MM.1S (cell line): ENCODE measurements at regions not wholly inside any gene's neighbourhood (a gene's known extent, or its start where the extent isn't known, plus 50 kb on each side); places are given as distances from the start of the nearest gene placed in this dataset.

Experiments used
- DNase-seq: peaks from one replicate; pipeline ENCODE4 v3.0.0-alpha.2; 2015
- H2AFZ ChIP-seq: fragments of 300-600 bp; sonication (generic); 2 replicates; pipeline ENCODE4 v1.6.0; 2016; ENCODE audit warnings: antibody characterized with exemption, low read length
- H3F3A ChIP-seq: fragments of 300-600 bp; sonication (generic); 2 replicates; pipeline ENCODE4 v1.6.1; 2016; ENCODE audit warnings: mild to moderate bottlenecking, antibody characterized with exemption, low read length, moderate library complexity, mixed read lengths; ENCODE audit not compliant: insufficient read depth
- H3K27ac ChIP-seq: fragments of 300-600 bp; sonication (generic); 2 replicates; pipeline ENCODE4 v1.5.1; 2016; ENCODE audit warnings: mild to moderate bottlenecking, low read length
- H3K27me3 ChIP-seq: fragments of 300-600 bp; sonication (generic); replicated peaks from 2 replicates; pipeline ENCODE4 v1.6.0; 2016; ENCODE audit warnings: low read length; ENCODE audit not compliant: insufficient read depth
- H3K36me3 ChIP-seq: fragments of 300-600 bp; sonication (generic); replicated peaks from 2 replicates; pipeline ENCODE4 v1.6.1; 2016; ENCODE audit warnings: mild to moderate bottlenecking, low read length, mixed read lengths; ENCODE audit not compliant: insufficient read depth
- H3K4me1 ChIP-seq: fragments of 300-600 bp; sonication (generic); 2 replicates; pipeline ENCODE4 v1.6.1; 2016; ENCODE audit warnings: low read length, mixed read lengths
- H3K4me2 ChIP-seq: fragments of 300-600 bp; sonication (generic); 2 replicates; pipeline ENCODE4 v1.6.0; 2016; ENCODE audit warnings: low read depth, low read length
- H3K4me3 ChIP-seq: fragments of 300-600 bp; sonication (generic); 2 replicates; pipeline ENCODE4 v1.5.1; 2016; ENCODE audit warnings: low read length, mixed read lengths
- H3K79me2 ChIP-seq: fragments of 300-600 bp; sonication (generic); 2 replicates; pipeline ENCODE4 v1.6.1; 2016; ENCODE audit warnings: mixed run types, low read length, mixed read lengths
- H3K9ac ChIP-seq: fragments of 300-600 bp; sonication (generic); 2 replicates; pipeline ENCODE4 v1.6.1; 2016; ENCODE audit warnings: low read length, mixed read lengths
- H3K9me2 ChIP-seq: fragments of 300-600 bp; sonication (generic); replicated peaks from 2 replicates; pipeline ENCODE4 v1.6.1; 2016; ENCODE audit warnings: mild to moderate bottlenecking, low read length, mixed read lengths; ENCODE audit not compliant: insufficient read depth
- H3K9me3 ChIP-seq: fragments of 300-600 bp; sonication (generic); replicated peaks from 2 replicates; pipeline ENCODE4 v1.6.1; 2016; ENCODE audit warnings: mild to moderate bottlenecking, low read length, mixed read lengths; ENCODE audit not compliant: insufficient read depth
- H4K20me1 ChIP-seq: fragments of 300-600 bp; sonication (generic); 2 replicates; pipeline ENCODE4 v1.6.1; 2016; ENCODE audit warnings: mild to moderate bottlenecking, low read length, moderate library complexity, mixed read lengths; ENCODE audit not compliant: insufficient read depth
- CTCF ChIP-seq: fragments of 300-600 bp; sonication (generic); IDR thresholded peaks from 2 replicates; pipeline ENCODE4 v1.5.1; 2016; ENCODE audit warnings: antibody characterized with exemption, low read length, mixed read lengths
- EZH2 ChIP-seq: fragments of 300-600 bp; sonication (generic); optimal IDR thresholded peaks from 2 replicates; pipeline ENCODE3; 2017; ENCODE audit warnings: low read depth, mild to moderate bottlenecking, antibody characterized with exemption, low read length, mixed read lengths
- EZH2phosphoT487 ChIP-seq: fragments of 300-600 bp; sonication (generic); IDR thresholded peaks from 2 replicates; pipeline ENCODE4 v1.6.1; 2018; ENCODE audit warnings: antibody characterized with exemption, low read length

GRCh38 chr4:186016796-186017195 is 52.2 kb upstream of the TLR3 start:
- Histone ChIP-seq H3K4me2 (no peak overlapping the region), H3K4me1 (no peaks in the 10 kb centered on the region), H3K27ac (no peak overlapping the region), H4K20me1 (no peaks in the 10 kb centered on the region), H2AFZ (no peak overlapping the region), H3F3A (no peaks in the 10 kb centered on the region), H3K36me3 (no peaks in the 10 kb centered on the region), H3K9me3 (no peaks in the 10 kb centered on the region), H3K9me2 (no peaks in the 10 kb centered on the region), H3K79me2 (no peaks in the 10 kb centered on the region), H3K9ac (no peak overlapping the region), H3K4me3 (no peak overlapping the region), H3K27me3 (no peaks in the 10 kb centered on the region)
- TF ChIP-seq EZH2 (no peak), CTCF (no peak), EZH2phosphoT487 (no peak)
- no peak for DNase-seq

DNA sequence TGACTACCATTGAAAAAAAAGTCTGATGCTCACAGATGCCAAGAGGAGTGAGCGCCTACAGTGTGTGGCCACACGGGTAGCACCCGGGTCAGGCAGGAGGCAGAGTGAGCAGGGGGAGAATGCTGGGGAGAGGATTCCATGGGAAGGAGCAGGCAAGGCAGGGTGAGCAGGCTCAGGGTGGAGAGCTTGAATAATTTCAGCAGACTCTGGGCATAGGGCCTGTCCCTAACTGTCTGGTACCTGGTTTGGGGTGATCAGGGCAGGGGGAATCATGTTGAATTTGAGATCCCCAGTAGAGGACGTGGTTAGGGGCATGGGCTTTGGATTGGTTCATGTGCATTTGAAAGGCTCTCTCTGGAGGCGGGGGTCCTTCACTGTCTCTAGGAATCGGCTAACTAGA is 51.2 kb upstream of the TLR3 start:
- Histone ChIP-seq H4K20me1 (no peaks in the 10 kb centered on the region), H2AFZ (no peak overlapping the region), H3K9ac (no peak overlapping the region), H3K4me3 (no peak overlapping the region), H3K4me1 (no peaks in the 10 kb centered on the region), H3K9me3 (no peaks in the 10 kb centered on the region), H3K4me2 (no peak overlapping the region), H3K79me2 (no peaks in the 10 kb centered on the region), H3F3A (no peaks in the 10 kb centered on the region), H3K27ac (no peak overlapping the region), H3K9me2 (no peaks in the 10 kb centered on the region), H3K36me3 (no peaks in the 10 kb centered on the region), H3K27me3 (no peaks in the 10 kb centered on the region)
- DNase-seq: no peak
- TF ChIP-seq CTCF (no peak), EZH2 (no peak), EZH2phosphoT487 (no peak)

DNA sequence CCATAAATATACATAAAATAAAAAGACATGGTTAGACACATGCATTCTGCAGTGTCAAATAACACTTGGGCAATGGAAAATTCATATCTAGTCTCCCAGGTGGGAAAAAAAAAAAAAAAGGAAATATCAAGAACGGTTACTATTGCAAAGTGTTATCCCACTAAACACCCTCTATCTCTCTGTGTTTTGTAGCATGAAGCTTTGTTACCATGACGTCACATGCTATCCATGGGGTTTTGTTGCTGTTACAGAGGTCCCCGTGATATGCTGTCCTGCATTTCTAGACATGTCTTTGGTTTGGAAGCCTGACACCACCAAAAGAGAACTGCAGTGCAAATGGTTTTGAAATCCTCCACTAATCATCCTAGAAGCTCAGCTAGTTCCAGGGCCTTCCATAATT is 50.7 kb upstream of the TLR3 start:
- H3K9me2 ChIP-seq: no peaks in the 10 kb centered on the region
- no peaks in the 10 kb centered on the region for H3K9me3 ChIP-seq
- H2AFZ ChIP-seq: no peak overlapping the region
- H3K9ac ChIP-seq: no peak overlapping the region
- H3K4me3 ChIP-seq: no peak overlapping the region
- H3K79me2 ChIP-seq: no peaks in the 10 kb centered on the region
- H3F3A ChIP-seq: no peaks in the 10 kb centered on the region
- H3K4me1 ChIP-seq: no peaks in the 10 kb centered on the region
- H4K20me1 ChIP-seq: no peaks in the 10 kb centered on the region
- no peak overlapping the region for H3K27ac ChIP-seq
- DNase-seq: no peak
- H3K4me2 ChIP-seq: no peak overlapping the region
- TF ChIP-seq CTCF (no peak), EZH2 (no peak)
- H3K36me3 ChIP-seq: no peaks in the 10 kb centered on the region
- no peaks in the 10 kb centered on the region for H3K27me3 ChIP-seq

DNA sequence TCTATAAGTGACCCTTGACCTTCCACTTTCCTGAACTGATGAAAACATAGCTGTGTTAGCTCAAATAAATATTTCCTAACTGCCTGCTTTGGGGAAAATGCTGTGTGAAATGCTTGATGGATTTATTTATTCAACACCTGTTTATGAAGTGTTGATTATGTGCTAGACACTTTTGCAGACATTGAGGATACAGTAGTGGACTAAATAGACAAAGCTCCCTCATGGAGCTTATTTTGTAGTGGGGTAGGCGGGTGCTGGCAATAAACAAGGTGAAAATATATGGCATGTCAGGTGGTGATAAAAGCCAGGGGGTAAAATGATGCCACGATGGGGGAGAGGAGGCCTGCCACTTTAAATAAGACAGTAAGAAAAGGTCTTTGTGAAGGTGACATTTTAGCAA is 50.2 kb upstream of the TLR3 start:
- Histone ChIP-seq H4K20me1 (no peaks in the 10 kb centered on the region), H3K4me1 (no peaks in the 10 kb centered on the region), H3K4me3 (no peak overlapping the region), H3K9me3 (no peaks in the 10 kb centered on the region), H3K27me3 (no peaks in the 10 kb centered on the region), H2AFZ (no peak overlapping the region), H3F3A (no peaks in the 10 kb centered on the region), H3K4me2 (no peak overlapping the region), H3K9ac (no peak overlapping the region), H3K36me3 (no peaks in the 10 kb centered on the region), H3K9me2 (no peaks in the 10 kb centered on the region), H3K27ac (no peak overlapping the region), H3K79me2 (no peaks in the 10 kb centered on the region)
- no peak for TF ChIP-seq EZH2phosphoT487
- TF ChIP-seq EZH2: no peak
- no peak for TF ChIP-seq CTCF
- DNase-seq: no peak
